Panc1 (cell line): ENCODE measurements at regions not wholly inside any gene's neighbourhood (a gene's known extent, or its start where the extent isn't known, plus 50 kb on each side); places are given as distances from the start of the nearest gene placed in this dataset.

Source experiments
- ATAC-seq: fragments of 200-7000 bp; cut with Tn5 transposase; 2 replicates; pipeline ENCODE4 v1.9.1; 2020; ENCODE audit warnings: mild to moderate bottlenecking, moderate library complexity
- BruUV-seq: library from RNA; stranded (reverse); fragments of 400-500 nt; replicated peaks from 2 replicates; lab custom pipeline; 2021; lab: Mats Ljungman, UMichigan
- CTCF ChIA-PET: fragments of 300-600 bp; sonication (Branson Sonifier 250); formaldehyde crosslinking; loops from one replicate; lab custom pipeline; 2022; ENCODE audit warnings: antibody characterized with exemption; lab: Charles Lee
- POLR2A ChIA-PET: fragments of 300-600 bp; sonication (Branson Sonifier 250); formaldehyde crosslinking; loops from one replicate; lab custom pipeline; 2022; ENCODE audit warnings: antibody characterized with exemption; lab: Charles Lee
- DNase-seq: peaks from one replicate; pipeline ENCODE4 v3.0.0-alpha.2; 2010; ENCODE audit warnings: low read depth, low spot score
- H3K27ac ChIP-seq: 2 replicates; pipeline ENCODE4 v1.5.1; 2011; ENCODE audit warnings: mild to moderate bottlenecking, low read length, inconsistent platforms
- H3K27me3 ChIP-seq: fragments of 200-500 bp; sonication (Bioruptor generic); 2 replicates; pipeline ENCODE4 v1.6.0; 2014; ENCODE audit warnings: low read length, inconsistent platforms; ENCODE audit not compliant: control insufficient read depth, insufficient read depth
- H3K36me3 ChIP-seq: fragments of 200-500 bp; sonication (Bioruptor generic); 2 replicates; pipeline ENCODE4 v1.5.1; 2014; ENCODE audit warnings: inconsistent platforms, mild to moderate bottlenecking, low read length, moderate library complexity; ENCODE audit not compliant: control insufficient read depth, insufficient read depth
- H3K4me1 ChIP-seq: 2 replicates; pipeline ENCODE4 v1.5.1; 2011; ENCODE audit warnings: inconsistent platforms, mild to moderate bottlenecking, low read length, moderate library complexity; ENCODE audit not compliant: control insufficient read depth, insufficient read depth
- H3K4me3 ChIP-seq, 2 experiments: 2 replicates each; pipeline ENCODE4 v1.5.1; 2011 to 2012; ENCODE audit warnings: low read depth in 2 of 2, low read length in 2 of 2, mild to moderate bottlenecking in 2 of 2, inconsistent platforms in 1 of 2, moderate library complexity in 1 of 2
- H3K9me3 ChIP-seq: fragments of 200-500 bp; sonication (Bioruptor generic); 2 replicates; pipeline ENCODE4 v1.5.1; 2014; ENCODE audit warnings: low read depth, mild to moderate bottlenecking, inconsistent platforms, low read length, moderate library complexity; ENCODE audit not compliant: control insufficient read depth, insufficient read depth
- CTCF ChIP-seq: fragments of 450-650 bp; IDR thresholded peaks from 2 replicates; pipeline ENCODE4 v1.5.1; 2017; ENCODE audit warnings: mild to moderate bottlenecking
- POLR2AphosphoS5 ChIP-seq: IDR thresholded peaks from 2 replicates; pipeline ENCODE4 v1.6.1; 2012; ENCODE audit warnings: mild to moderate bottlenecking, low read depth, low read length, moderate library complexity
- REST ChIP-seq, 2 experiments: IDR thresholded peaks; 2 replicates each; pipeline ENCODE4 v1.6.1; 2011 to 2012; ENCODE audit warnings: low read depth in 2 of 2, control low read depth in 1 of 2, low read length in 1 of 2, mild to moderate bottlenecking in 1 of 2, moderate library complexity in 1 of 2; ENCODE audit not compliant: insufficient read depth in 1 of 2
- SIN3A ChIP-seq: IDR thresholded peaks from 2 replicates; pipeline ENCODE4 v1.6.1; 2012; ENCODE audit warnings: low read depth, mild to moderate bottlenecking, low read length, moderate library complexity, borderline replicate concordance; ENCODE audit not compliant: insufficient read depth
- TCF7L2 ChIP-seq: IDR thresholded peaks from 2 replicates; pipeline ENCODE4 v1.6.1; 2011; ENCODE audit warnings: mild to moderate bottlenecking, low read depth, low read length, inconsistent platforms
- in situ Hi-C: cut with HindIII; loops from 2 replicates; pipeline ENCODE4 v1.10.0; 2016; ENCODE audit warnings: low sequenced_read_pairs, low pct_unique_long_range_greater_than_20kb
- intact Hi-C: fragments of 100-400 bp; cut with micrococcal nuclease; formaldehyde crosslinking; loops from one replicate; pipeline ENCODE4 v1.10.0; 2022; ENCODE audit not compliant: unreplicated experiment

GRCh38 chr1:182269097-182269496 lies 122.5 kb downstream of the GLUL start:
- TF ChIP-seq CTCF (no peak), POLR2AphosphoS5 (no peak), TCF7L2 (no peak), SIN3A (no peak), REST (IDR thresholded peaks at IDR 0.05; ENCODE audit: insufficient read depth in 1 of 2, low read depth in 2 of 2, low read length in 1 of 2) (no peak)
- intact Hi-C loops = no loop called here
- H3K4me3 ChIP-seq = no peak overlapping the region
- no TSS peak for BruUV-seq
- no peak for ATAC-seq
- ChIA-PET CTCF (no interaction called here), POLR2A (no interaction called here)
- no peaks in the 10 kb centered on the region for H3K36me3 ChIP-seq
- DNase-seq = no peak
- H3K4me1 ChIP-seq = no peaks in the 10 kb centered on the region
- no peak overlapping the region for H3K27ac ChIP-seq
- H3K9me3 ChIP-seq = no peaks in the 10 kb centered on the region
- in situ Hi-C loops = no loop called here
- H3K27me3 ChIP-seq = peaks cover 3% of the 10 kb centered on the region; the same call in 1 of the 2 replicates

- ChIA-PET POLR2A (no interaction called here), CTCF (no interaction called here)
- DNase-seq (no peak), ATAC-seq (no peak)
- Histone ChIP-seq H3K36me3 (no peaks in the 10 kb centered on the region), H3K27ac (no peak overlapping the region), H3K4me3 (no peak overlapping the region), H3K4me1 (no peaks in the 10 kb centered on the region), H3K27me3 (peaks cover 3% of the 10 kb centered on the region; the same call in 1 of the 2 replicates), H3K9me3 (no peaks in the 10 kb centered on the region)
- TF ChIP-seq POLR2AphosphoS5 (no peak), REST (IDR thresholded peaks at IDR 0.05; ENCODE audit: insufficient read depth in 1 of 2, low read depth in 2 of 2, low read length in 1 of 2) (no peak), SIN3A (no peak), TCF7L2 (no peak), CTCF (no peak)
- no TSS peak for BruUV-seq
- intact Hi-C loops (no loop called here), in situ Hi-C loops (no loop called here)
Measured at GRCh38 chr1:182268669-182269068, 122.9 kb downstream of the GLUL start.
